Smooth muscle cell (in vitro differentiated cells): ENCODE measurements at regions not wholly inside any gene's neighbourhood (a gene's known extent, or its start where the extent isn't known, plus 50 kb on each side); places are given as distances from the start of the nearest gene placed in this dataset.
"Not testable (repeated sequence)": the region's sequence is repeated elsewhere in the genome, so short reads cannot be mapped to it uniquely, and the experiment has no call there.

Experiments used
- DNase-seq: peaks from one replicate; lab custom pipeline; 2025; ENCODE audit not compliant: unreplicated experiment; lab: John Stamatoyannopoulos, UW
- H2AFZ ChIP-seq: fragments of 200-600 bp; sonication (generic); 2 replicates; pipeline ENCODE4 v1.6.0; 2016; ENCODE audit warnings: antibody characterized with exemption, low read depth, mild to moderate bottlenecking
- H3F3A ChIP-seq: fragments of 200-600 bp; sonication (generic); 2 replicates; pipeline ENCODE4 v1.6.0; 2017; ENCODE audit warnings: antibody characterized with exemption, low read depth
- H3K27ac ChIP-seq: fragments of 200-600 bp; sonication (generic); 2 replicates; pipeline ENCODE4 v1.5.1; 2016; ENCODE audit warnings: low read depth, mild to moderate bottlenecking
- H3K27me3 ChIP-seq: fragments of 200-600 bp; sonication (generic); 2 replicates; pipeline ENCODE4 v1.6.1; 2016; ENCODE audit warnings: low read depth, mild to moderate bottlenecking
- H3K36me3 ChIP-seq: fragments of 200-600 bp; sonication (generic); 2 replicates; pipeline ENCODE4 v1.5.1; 2016; ENCODE audit warnings: low read depth
- H3K4me1 ChIP-seq: fragments of 200-600 bp; sonication (generic); 2 replicates; pipeline ENCODE4 v1.5.1; 2016; ENCODE audit warnings: low read depth
- H3K4me2 ChIP-seq: fragments of 200-600 bp; sonication (generic); 2 replicates; pipeline ENCODE4 v1.6.0; 2016; ENCODE audit warnings: mild to moderate bottlenecking
- H3K4me3 ChIP-seq: fragments of 200-600 bp; sonication (generic); 2 replicates; pipeline ENCODE4 v1.5.1; 2016; ENCODE audit warnings: mild to moderate bottlenecking
- H3K79me2 ChIP-seq: fragments of 200-600 bp; sonication (generic); 2 replicates; pipeline ENCODE4 v1.6.0; 2016; ENCODE audit warnings: low read depth, mild to moderate bottlenecking
- H3K9ac ChIP-seq: fragments of 200-600 bp; sonication (generic); 2 replicates; pipeline ENCODE4 v1.6.0; 2016; ENCODE audit warnings: low read depth
- H3K9me3 ChIP-seq: fragments of 200-600 bp; sonication (generic); replicated peaks from 2 replicates; pipeline ENCODE4 v1.5.1; 2016; ENCODE audit warnings: low read depth
- H4K20me1 ChIP-seq: fragments of 200-600 bp; sonication (generic); 2 replicates; pipeline ENCODE4 v1.6.0; 2016; ENCODE audit warnings: low read depth
- WGBS: methylation state at CpG from one replicate; pipeline ENCODE4 v1.1.7; 2016; ENCODE audit warnings: low lambda C conversion rate; 5-methylcytosine and 5-hydroxymethylcytosine counted together
- TF ChIP-seq, protein P1 (sequence below): fragments of 200-600 bp; sonication (generic); IDR thresholded peaks from 2 replicates; pipeline ENCODE4 v1.5.1; 2017; ENCODE audit warnings: borderline replicate concordance, mild to moderate bottlenecking, antibody characterized with exemption; ENCODE audit not compliant: insufficient read depth, poor library complexity, severe bottlenecking

DNA sequence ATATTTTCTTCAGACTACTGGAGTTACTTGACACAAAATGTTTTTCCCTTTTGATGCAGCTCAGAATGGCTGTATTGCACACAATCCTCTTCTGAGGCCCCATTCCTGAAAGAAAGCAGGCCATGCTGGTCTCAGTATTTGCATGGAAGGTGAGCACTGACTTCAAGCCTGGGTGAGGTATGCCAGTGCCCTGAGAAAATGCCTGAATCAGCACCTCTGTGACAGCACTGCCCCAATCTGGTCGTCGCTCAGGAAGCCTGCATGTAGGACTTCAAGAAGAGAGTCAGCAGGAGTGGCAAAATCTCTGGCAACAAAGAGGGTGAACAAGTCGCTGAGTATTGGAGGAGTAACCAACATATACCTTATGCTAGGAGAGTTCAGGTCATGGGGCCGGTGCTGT is 425.2 kb upstream of the PIK3R1 start:
- Histone ChIP-seq H2AFZ (no peak overlapping the region), H3K9me3 (no peaks in the 10 kb centered on the region), H3K4me1 (peaks cover 13% of the 10 kb centered on the region), H3K4me2 (no peak overlapping the region), H3F3A (no peaks in the 10 kb centered on the region), H3K9ac (no peak overlapping the region), H3K4me3 (no peak overlapping the region), H3K27ac (no peak overlapping the region), H3K79me2 (no peaks in the 10 kb centered on the region), H3K27me3 (no peaks in the 10 kb centered on the region), H3K36me3 (no peaks in the 10 kb centered on the region), H4K20me1 (no peaks in the 10 kb centered on the region)
- 81% methylated on average over 4 of the region's 4 CpGs for WGBS
- no peak for DNase-seq
- TF ChIP-seq, protein P1, sequence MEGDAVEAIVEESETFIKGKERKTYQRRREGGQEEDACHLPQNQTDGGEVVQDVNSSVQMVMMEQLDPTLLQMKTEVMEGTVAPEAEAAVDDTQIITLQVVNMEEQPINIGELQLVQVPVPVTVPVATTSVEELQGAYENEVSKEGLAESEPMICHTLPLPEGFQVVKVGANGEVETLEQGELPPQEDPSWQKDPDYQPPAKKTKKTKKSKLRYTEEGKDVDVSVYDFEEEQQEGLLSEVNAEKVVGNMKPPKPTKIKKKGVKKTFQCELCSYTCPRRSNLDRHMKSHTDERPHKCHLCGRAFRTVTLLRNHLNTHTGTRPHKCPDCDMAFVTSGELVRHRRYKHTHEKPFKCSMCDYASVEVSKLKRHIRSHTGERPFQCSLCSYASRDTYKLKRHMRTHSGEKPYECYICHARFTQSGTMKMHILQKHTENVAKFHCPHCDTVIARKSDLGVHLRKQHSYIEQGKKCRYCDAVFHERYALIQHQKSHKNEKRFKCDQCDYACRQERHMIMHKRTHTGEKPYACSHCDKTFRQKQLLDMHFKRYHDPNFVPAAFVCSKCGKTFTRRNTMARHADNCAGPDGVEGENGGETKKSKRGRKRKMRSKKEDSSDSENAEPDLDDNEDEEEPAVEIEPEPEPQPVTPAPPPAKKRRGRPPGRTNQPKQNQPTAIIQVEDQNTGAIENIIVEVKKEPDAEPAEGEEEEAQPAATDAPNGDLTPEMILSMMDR: no peak

DNA sequence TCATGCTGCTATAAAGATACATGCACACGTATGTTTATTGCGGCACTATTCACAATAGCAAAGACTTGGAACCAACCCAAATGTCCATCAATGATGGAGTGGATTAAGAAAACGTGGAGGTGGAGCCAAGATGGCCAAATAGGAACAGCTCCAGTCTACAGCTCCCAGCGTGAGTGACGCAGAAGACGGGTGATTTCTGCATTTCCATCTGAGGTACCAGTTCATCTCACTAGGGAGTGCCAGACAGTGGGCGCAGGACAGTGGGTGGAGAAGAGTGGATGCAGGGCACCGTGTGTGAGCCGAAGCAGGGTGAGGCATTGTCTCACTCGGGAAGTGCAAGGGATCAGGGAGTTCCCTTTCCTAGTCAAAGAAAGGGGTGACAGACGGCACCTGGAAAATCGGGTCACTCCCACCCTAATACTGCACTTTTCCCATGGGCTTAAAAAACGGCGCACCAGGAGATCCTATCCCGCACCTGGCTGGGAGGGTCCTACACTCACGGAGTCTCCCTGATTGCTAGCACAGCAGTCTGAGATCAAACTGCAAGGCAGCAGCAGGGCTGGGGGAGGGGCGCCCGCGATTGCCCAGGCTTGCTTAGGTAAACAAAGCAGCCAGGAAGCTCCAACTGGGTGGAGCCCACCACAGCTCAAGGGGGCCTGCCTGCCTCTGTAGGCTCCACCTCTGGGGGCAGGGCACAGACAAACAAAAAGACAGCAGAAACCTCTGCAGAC is 435.5 kb upstream of the PIK3R1 start:
- not testable (repeated sequence) for H2AFZ ChIP-seq, H3K9me3 ChIP-seq, H3F3A ChIP-seq, H4K20me1 ChIP-seq, H3K27me3 ChIP-seq, H3K9ac ChIP-seq, H3K27ac ChIP-seq, H3K36me3 ChIP-seq, H3K4me1 ChIP-seq, DNase-seq, H3K79me2 ChIP-seq, H3K4me2 ChIP-seq, H3K4me3 ChIP-seq
- 54% methylated on average over 18 of the region's 19 CpGs for WGBS

DNA sequence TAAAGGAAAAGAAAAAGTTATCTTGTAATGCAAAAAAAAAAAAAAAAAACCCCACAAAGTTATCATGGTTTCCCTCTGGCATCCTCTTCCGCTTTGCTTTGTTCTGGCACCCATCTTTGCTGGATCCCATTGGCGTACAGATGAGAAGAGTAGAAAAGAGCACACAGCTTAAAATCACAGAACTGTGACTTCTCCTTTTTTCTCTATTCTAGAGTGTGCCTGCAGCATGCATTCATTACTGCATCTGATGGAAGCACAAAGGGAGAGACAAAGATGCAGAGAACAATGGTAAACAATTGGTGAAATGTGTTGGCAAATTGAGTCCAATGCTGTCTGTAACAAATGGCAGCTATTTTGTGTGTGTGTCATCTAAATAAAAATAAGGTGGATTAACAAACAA is 440.8 kb upstream of the PIK3R1 start:
- H3K27me3 ChIP-seq: no peaks in the 10 kb centered on the region
- TF ChIP-seq, protein P1: no peak
- H3K36me3 ChIP-seq: no peaks in the 10 kb centered on the region
- 100% methylated on average over 2 of the region's 2 CpGs for WGBS
- H3K4me3 ChIP-seq: no peak overlapping the region
- peaks cover under 1% of the 10 kb centered on the region for H3F3A ChIP-seq
- H3K79me2 ChIP-seq: no peaks in the 10 kb centered on the region
- H3K27ac ChIP-seq: no peak overlapping the region
- no peak overlapping the region for H3K9ac ChIP-seq
- no peak overlapping the region for H3K4me2 ChIP-seq
- no peak for DNase-seq
- no peaks in the 10 kb centered on the region for H3K9me3 ChIP-seq
- H2AFZ ChIP-seq: no peak overlapping the region
- peaks cover 21% of the 10 kb centered on the region for H3K4me1 ChIP-seq
- no peaks in the 10 kb centered on the region for H4K20me1 ChIP-seq

DNA sequence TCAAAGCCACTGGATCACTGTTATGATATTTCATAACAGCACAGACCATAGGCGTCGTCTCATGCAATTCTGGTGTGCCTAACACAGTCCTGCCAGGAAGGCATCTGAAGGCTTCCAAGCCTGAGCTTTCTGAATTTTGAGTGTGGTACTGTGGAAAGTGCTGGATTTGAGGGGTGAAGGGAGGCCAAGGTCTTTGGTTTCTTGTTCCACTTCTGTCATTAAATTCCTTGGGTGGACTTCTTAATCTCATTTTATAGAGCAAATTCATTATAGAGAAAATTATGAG is 441.3 kb upstream of the PIK3R1 start:
- Histone ChIP-seq H3K4me1 (peaks cover 21% of the 10 kb centered on the region), H3K27ac (no peak overlapping the region), H3K9ac (no peak overlapping the region), H3K27me3 (no peaks in the 10 kb centered on the region), H3K9me3 (no peaks in the 10 kb centered on the region), H4K20me1 (no peaks in the 10 kb centered on the region), H3K79me2 (no peaks in the 10 kb centered on the region), H3K4me3 (no peak overlapping the region), H3F3A (peaks cover 3% of the 10 kb centered on the region), H2AFZ (peak overlapping the region; percentile 47), H3K36me3 (no peaks in the 10 kb centered on the region), H3K4me2 (no peak overlapping the region)
- WGBS: 80% methylated on average over 2 of the region's 2 CpGs
- TF ChIP-seq, protein P1: no peak
- DNase-seq: no peak
